SJCRH30 (cell line): ENCODE measurements at regions not wholly inside any gene's neighbourhood (a gene's known extent, or its start where the extent isn't known, plus 50 kb on each side); places are given as distances from the start of the nearest gene placed in this dataset.
"Not testable (repeated sequence)": the region's sequence is repeated elsewhere in the genome, so short reads cannot be mapped to it uniquely, and the experiment has no call there.

Source experiments
- DNase-seq, 2 experiments: peaks; one replicate each; pipeline ENCODE4 v3.0.0-alpha.2; 2015 to 2020
- H3K27ac ChIP-seq: fragments of 250-450 bp; sonication (Bioruptor Pico); 2 replicates; pipeline ENCODE4 v1.5.1; 2020; ENCODE audit warnings: mild to moderate bottlenecking, moderate library complexity
- H3K27me3 ChIP-seq: fragments of 250-450 bp; sonication (Bioruptor Pico); 2 replicates; pipeline ENCODE4 v1.5.1; 2020; ENCODE audit warnings: mild to moderate bottlenecking, moderate library complexity
- H3K36me3 ChIP-seq: fragments of 250-450 bp; sonication (Bioruptor Pico); 2 replicates; pipeline ENCODE4 v1.5.1; 2020; ENCODE audit warnings: mild to moderate bottlenecking, moderate library complexity
- H3K4me1 ChIP-seq: fragments of 250-450 bp; sonication (Bioruptor Pico); 2 replicates; pipeline ENCODE4 v1.5.1; 2020; ENCODE audit warnings: mild to moderate bottlenecking, moderate library complexity
- H3K4me3 ChIP-seq: fragments of 250-450 bp; sonication (Bioruptor Pico); 2 replicates; pipeline ENCODE4 v1.5.1; 2020; ENCODE audit warnings: mild to moderate bottlenecking, moderate library complexity
- H3K9me3 ChIP-seq: fragments of 250-450 bp; sonication (Bioruptor Pico); replicated peaks from 2 replicates; pipeline ENCODE4 v1.5.1; 2020; ENCODE audit warnings: mild to moderate bottlenecking, moderate library complexity

DNA sequence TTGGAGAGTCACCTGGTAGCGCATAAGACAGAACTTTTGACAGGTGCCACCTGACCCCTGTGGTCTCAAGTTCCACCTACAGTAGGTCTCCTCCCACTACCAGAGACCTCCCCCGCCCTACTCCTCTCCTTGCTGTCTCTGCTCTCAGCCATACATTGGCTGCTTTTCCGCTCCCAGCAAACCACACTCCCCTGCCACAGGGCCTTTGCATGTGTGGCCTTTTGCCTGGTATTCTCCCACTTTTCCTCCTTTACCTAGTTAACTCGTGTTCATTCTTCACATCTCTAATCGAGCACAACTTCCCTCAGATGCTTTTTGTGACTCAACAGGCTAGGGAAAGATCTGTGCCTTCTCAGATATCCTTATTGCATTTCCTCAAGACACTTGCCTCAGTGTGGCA, 218.3 kb upstream of the EEF2KMT start:
- Histone ChIP-seq H3K27me3 (no peaks in the 10 kb centered on the region), H3K4me1 (no peaks in the 10 kb centered on the region), H3K27ac (no peak overlapping the region), H3K4me3 (no peak overlapping the region), H3K9me3 (no peaks in the 10 kb centered on the region), H3K36me3 (no peaks in the 10 kb centered on the region)
- DNase-seq: no peak

DNA sequence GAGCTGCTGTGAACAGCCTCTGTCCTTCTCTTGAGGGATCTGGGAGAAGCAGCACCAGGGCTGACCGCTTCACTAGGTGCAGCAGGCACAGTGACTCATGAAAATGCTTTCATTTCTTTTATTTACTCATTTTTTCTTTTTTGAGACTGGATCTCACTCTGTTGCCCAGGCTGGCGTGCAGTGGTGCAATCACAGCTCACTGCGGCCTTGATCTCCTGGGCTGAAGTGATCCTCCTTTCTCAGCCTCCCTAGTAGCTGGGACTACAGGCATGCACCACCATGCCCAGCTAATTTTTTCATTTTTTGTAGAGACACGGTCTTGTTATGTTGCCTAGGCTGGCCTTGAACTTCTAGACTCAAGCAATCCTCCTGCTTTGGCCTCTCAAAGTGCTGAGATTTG, 216.8 kb upstream of the EEF2KMT start:
- Histone ChIP-seq H3K27me3 (no peaks in the 10 kb centered on the region), H3K4me3 (no peak overlapping the region), H3K36me3 (no peaks in the 10 kb centered on the region), H3K9me3 (no peaks in the 10 kb centered on the region), H3K27ac (no peak overlapping the region), H3K4me1 (no peaks in the 10 kb centered on the region)
- DNase-seq: no peak

DNA sequence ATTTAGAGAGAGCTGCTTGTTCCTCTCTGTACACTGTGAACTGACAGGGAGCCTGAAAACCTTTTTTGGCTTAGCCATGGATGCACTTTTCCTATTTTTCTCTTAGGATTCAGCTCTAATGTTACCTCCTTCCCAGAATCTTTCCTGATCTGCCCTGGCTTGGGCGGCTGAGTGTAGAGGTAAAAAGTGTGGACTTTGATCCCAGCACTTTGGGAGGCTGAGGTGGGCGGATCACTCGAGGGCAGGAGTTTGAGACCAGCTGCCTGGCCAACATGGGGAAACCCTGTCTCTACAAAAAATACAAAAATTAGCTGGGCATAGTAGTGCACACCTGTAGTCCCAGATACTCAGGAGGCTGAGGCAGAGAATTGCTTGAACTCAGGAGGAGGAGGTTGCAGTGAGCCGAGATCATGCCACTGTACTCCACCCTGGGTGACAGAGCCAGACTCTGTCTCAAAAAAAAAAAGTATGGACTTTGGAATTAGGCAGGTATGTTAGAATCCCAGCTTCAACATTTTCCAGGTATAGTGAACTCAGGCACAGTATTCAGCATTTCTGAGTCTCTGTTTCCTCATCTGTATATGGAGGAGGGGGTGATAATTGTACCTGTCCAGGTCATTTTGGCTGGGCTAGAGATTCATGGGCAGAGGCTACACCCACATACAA, 212.5 kb upstream of the EEF2KMT start:
- H3K27ac ChIP-seq: no peak overlapping the region
- DNase-seq: no peak
- no peak overlapping the region for H3K4me3 ChIP-seq
- H3K9me3 ChIP-seq: no peaks in the 10 kb centered on the region
- H3K4me1 ChIP-seq: no peaks in the 10 kb centered on the region
- no peaks in the 10 kb centered on the region for H3K36me3 ChIP-seq
- no peaks in the 10 kb centered on the region for H3K27me3 ChIP-seq

DNA sequence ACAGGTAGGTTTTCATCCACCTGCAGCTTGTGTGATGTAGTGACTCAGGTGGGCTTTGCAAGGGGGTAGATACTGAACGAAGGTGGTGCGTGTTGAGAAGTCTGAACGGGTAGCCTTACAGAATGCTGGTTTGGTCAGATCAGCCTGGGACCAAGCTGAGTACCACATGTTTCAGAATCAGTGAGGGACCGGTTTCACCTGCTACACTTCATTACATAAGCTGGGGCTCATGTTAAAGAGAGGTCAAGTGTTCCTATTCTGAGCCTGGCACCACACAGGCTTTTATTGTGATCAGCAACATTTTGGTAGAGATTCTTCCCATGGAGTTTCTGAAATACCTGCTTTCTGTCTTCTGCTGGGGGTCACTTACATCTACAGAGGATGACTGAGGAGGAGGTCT, 207.4 kb upstream of the EEF2KMT start:
- no peak for DNase-seq
- H3K9me3 ChIP-seq: no peaks in the 10 kb centered on the region

DNA sequence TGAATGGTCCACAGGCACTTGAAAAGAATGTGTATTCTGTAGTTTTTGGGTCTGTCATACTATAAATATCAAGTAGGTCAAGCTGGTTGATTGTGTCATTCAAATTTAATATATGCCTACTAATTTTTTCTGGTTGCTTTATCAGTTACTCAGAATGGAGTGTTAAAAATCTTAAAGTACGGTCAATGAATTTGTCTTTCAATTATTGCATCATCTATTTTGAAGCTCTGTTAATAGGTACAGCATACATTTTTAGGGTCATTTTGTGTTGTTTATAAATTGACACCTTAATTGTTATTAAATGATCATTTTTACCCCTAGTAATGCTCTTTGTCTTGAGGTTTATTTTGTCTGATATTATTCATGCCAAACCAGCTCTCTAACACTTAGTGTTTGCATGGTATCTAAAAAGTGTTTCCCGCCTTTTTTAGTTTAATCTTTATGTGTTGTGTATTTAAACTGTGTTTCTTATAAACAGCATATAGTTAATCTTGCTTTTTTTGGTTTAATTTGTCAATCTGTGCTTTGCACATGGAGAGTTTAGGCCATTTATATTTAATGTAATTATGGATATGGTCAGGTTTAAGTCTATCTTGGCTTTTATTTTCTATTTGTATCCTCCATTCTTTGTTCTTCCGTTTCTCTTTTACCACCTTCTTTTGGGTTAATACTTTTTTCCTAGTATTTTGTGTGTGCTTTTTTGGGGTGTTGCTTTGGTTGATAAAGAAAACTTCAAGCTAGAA, 204.9 kb upstream of the EEF2KMT start:
- no peaks in the 10 kb centered on the region for H3K36me3 ChIP-seq
- no peaks in the 10 kb centered on the region for H3K9me3 ChIP-seq
- DNase-seq: no peak
- H3K4me3 ChIP-seq: no peak overlapping the region
- H3K27me3 ChIP-seq: no peaks in the 10 kb centered on the region
- H3K27ac ChIP-seq: no peak overlapping the region
- no peaks in the 10 kb centered on the region for H3K4me1 ChIP-seq

More for the DNA sequence above, 207.4 kb upstream of the EEF2KMT start:
- H3K36me3 ChIP-seq: no peaks in the 10 kb centered on the region
- H3K4me1 ChIP-seq: no peaks in the 10 kb centered on the region
- no peak overlapping the region for H3K27ac ChIP-seq
- H3K4me3 ChIP-seq: no peak overlapping the region
- no peaks in the 10 kb centered on the region for H3K27me3 ChIP-seq

DNA sequence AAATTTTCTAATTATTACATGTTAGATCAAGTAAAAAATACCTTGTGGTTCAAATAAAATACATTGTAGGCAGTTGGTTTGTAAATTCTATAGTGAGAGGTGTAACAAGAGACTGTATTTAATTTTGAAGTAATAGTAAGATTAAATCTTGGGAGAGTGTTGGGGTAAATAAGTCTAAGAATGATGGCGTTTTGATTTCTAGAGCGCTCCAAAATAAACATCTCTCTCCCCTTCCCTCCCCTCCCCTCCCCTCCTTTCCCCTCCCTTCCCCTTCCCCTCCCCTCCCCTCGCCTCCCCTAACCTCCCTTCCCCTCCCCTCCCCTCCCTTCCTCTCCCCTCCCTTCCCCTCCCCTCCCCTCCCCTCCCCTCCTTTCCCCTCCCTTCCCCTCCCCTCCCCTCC, 200.6 kb upstream of the EEF2KMT start:
- Histone ChIP-seq H3K4me1 (no peaks in the 10 kb centered on the region), H3K27me3 (no peaks in the 10 kb centered on the region), H3K9me3 (no peaks in the 10 kb centered on the region), H3K27ac (no peak overlapping the region), H3K4me3 (no peak overlapping the region), H3K36me3 (no peaks in the 10 kb centered on the region)
- DNase-seq: no peak

DNA sequence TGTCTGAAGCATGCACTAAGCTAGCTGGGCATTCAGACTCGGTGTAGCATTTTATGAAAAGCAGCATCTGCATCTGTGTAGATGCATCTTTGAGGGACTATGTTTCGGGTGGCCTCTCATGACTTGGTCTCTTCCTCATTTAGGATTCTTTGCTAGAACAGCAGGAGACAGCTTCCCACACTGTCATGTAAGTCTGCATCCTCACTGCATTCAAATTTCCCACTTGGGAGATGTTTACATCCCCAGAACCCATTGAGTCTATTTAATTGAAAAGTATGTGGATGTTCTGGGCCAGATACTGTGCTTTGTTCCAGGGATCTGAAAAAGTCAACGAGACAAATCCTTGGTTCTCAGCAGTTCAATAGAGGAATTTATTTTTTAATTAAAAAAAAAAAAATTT, 198.6 kb upstream of the EEF2KMT start:
- H3K4me1 ChIP-seq: no peaks in the 10 kb centered on the region
- no peak overlapping the region for H3K4me3 ChIP-seq
- H3K27me3 ChIP-seq: no peaks in the 10 kb centered on the region
- no peaks in the 10 kb centered on the region for H3K36me3 ChIP-seq
- no peak overlapping the region for H3K27ac ChIP-seq
- no peak for DNase-seq
- H3K9me3 ChIP-seq: no peaks in the 10 kb centered on the region

DNA sequence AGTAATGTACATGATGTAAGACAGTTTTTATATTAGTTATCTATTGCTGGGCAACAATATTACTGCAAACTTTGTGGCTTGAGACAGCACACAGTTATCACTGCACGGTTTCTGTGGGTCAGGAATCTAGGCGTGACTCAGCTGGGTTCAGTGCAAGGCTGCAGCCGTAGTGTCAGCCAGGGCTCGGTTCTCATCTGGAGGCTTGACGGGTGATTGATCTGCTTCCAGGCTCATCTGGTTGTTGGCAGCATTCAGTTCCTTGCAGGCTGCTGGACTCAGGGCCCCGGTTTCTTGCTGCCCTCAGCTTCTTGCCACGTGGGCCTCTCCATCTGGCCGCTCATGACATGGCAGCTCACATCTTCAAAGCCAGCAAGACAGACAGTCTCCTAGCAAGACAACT, 197.7 kb upstream of the EEF2KMT start:
- not testable (repeated sequence) for H3K36me3 ChIP-seq, H3K27ac ChIP-seq, H3K9me3 ChIP-seq, H3K4me3 ChIP-seq, H3K4me1 ChIP-seq, DNase-seq, H3K27me3 ChIP-seq

DNA sequence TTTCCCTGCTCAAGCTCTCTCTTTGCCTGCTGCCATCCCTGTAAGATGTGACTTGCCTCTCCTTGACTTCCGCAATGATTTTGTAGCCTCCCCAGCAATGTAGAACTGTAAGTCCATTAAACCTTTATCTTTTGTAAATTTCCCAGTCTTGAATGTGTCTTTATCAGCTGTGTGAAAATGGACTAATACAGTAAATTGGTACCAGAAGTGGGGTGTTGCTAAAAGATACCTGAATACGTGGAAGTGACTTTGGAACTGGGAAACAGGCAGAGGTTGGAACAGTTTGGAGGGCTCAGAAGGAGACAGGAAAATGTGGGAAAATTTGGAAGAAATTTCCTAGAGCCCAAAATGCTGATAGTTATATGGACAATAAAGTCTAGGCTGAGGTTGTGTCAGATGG, 184.6 kb upstream of the EEF2KMT start:
- not testable (repeated sequence) for DNase-seq

DNA sequence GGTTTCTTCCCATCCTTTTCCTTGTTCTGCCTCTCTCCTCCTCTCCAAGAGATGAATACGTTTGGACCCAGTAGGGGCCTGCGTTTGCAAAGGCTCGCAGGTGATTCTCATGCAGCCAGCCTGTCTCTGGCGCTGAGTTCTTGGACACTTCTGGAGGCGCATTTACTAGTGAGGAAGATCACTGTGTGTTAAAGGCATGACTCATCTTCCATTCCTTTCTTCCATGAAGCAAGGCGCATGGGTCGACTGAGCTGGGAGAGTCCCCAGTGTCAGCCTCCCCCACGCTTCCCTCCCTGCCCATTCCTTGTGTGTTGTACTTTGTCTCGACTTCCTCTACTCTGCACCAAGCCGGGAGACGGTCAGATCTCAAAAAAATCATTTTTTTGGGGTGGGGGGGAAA, 159.9 kb upstream of the EEF2KMT start:
- H3K27me3 ChIP-seq: no peaks in the 10 kb centered on the region
- H3K9me3 ChIP-seq: no peaks in the 10 kb centered on the region
- no peaks in the 10 kb centered on the region for H3K4me1 ChIP-seq
- no peaks in the 10 kb centered on the region for H3K36me3 ChIP-seq
- DNase-seq: no peak
- no peak overlapping the region for H3K27ac ChIP-seq
- H3K4me3 ChIP-seq: no peak overlapping the region

More for the DNA sequence above, 184.6 kb upstream of the EEF2KMT start:
- H3K4me3 ChIP-seq, H3K27ac ChIP-seq, H3K27me3 ChIP-seq, H3K4me1 ChIP-seq, H3K36me3 ChIP-seq, H3K9me3 ChIP-seq: not testable (repeated sequence)

DNA sequence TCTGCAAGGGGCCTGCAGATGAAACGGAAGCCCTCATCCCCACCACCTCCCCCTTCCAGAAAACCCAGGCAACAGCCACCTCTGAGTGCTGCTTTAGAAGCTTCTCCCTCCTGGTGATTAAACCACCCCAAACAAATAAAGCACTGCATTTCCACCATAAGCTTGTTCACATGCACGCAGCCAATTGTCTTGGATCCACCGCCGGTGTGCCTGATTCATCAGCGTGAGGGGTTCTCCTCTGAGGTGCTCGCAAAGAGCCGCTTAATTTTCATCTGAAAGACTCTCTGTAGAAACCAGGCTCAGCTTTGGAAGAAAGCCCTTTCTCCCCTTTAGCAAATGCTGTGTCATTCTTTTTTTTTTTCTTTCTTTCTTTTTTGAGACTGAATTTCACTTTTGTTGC, 155.2 kb upstream of the EEF2KMT start:
- H3K4me3 ChIP-seq: no peak overlapping the region
- no peaks in the 10 kb centered on the region for H3K27me3 ChIP-seq
- DNase-seq: no peak

DNA sequence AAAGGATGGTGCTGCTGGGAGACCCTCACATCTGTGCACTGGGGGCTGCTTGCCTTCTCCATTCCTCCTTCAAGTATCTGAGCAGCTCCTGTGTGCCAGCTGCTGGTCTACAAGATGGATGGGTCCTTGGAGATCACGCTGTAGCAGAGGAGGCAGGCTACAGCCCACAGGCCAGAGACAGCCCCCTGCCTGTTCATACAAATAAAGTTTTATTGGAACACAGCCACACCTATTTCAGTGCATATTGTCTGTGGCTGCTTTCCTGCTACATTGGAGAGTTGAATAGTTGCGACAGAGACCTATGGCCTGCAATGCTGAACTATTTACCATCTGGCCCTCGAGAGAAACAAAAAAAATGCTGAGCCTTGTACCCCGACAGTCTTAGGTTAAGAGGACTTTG, 149.8 kb upstream of the EEF2KMT start:
- H3K27ac ChIP-seq, H3K4me3 ChIP-seq, H3K36me3 ChIP-seq, H3K27me3 ChIP-seq, H3K9me3 ChIP-seq, H3K4me1 ChIP-seq, DNase-seq: not testable (repeated sequence)

More for the DNA sequence above, 155.2 kb upstream of the EEF2KMT start:
- H3K36me3 ChIP-seq: no peaks in the 10 kb centered on the region
- H3K27ac ChIP-seq: no peak overlapping the region
- H3K4me1 ChIP-seq: no peaks in the 10 kb centered on the region
- H3K9me3 ChIP-seq: no peaks in the 10 kb centered on the region

DNA sequence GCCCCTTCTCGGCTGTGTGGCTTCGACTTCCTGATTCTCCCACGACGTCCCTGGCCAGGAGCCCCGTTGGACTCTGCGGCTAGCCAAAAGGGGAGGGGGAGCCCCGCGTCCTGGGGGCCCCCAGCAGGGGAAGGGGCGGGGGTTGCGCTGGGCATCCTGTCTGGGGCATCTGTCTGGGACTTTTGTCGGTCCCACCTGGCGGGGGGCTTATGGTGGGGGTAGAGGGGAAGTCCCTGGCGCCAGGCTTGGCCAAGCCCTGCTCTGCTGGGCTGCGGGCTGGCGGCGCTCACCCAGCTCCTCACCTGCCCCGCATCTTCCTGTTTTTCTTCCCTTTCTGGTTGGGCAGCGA, 142.7 kb upstream of the EEF2KMT start:
- H3K36me3 ChIP-seq, H3K4me1 ChIP-seq, H3K9me3 ChIP-seq, H3K4me3 ChIP-seq, DNase-seq, H3K27ac ChIP-seq, H3K27me3 ChIP-seq: not testable (repeated sequence)

DNA sequence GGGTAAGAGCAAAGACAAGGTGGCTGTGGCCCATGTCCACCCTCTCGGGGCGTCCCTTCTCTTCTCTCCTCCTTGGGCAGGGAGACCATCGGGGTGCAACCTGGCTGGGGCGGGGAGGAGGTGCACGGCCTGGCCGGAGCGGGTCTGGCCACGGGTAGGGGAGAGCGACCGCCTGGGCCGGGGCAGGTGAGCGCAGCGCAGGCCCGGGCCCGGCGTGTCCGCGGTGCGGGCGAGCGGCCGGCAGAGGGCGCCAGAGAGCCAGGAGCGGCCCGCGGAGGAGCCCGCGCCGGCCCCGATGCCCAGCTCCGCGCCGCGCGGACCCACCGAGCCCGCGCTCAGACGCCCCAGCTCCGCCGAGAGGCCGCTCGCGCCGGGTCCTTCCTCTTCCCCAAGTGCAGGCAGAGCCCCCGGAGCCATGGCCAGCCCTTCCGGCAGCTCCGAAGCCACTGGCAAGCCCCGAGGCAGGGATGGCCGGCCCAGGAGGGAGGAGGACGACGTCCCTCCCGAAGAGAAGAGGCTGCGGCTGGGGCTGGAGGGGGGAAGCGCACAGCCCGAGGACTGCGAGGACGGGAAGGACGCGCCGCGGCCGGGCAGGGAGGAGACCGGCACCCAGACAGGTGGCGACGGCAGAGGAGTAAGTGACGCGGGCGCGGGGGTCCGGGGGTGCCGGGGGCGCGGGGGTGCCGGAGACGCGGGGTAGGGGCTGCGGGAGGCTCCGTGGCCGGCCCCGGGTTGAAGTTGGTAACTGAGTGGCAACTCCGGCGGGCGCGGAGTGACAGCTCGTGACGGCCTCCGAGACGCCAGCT, 142.1 kb upstream of the EEF2KMT start:
- not testable (repeated sequence) for H3K4me3 ChIP-seq, H3K4me1 ChIP-seq, H3K9me3 ChIP-seq, H3K36me3 ChIP-seq, H3K27me3 ChIP-seq, H3K27ac ChIP-seq
- DNase-seq: peak in 1 of 2 experiments; percentile 21

DNA sequence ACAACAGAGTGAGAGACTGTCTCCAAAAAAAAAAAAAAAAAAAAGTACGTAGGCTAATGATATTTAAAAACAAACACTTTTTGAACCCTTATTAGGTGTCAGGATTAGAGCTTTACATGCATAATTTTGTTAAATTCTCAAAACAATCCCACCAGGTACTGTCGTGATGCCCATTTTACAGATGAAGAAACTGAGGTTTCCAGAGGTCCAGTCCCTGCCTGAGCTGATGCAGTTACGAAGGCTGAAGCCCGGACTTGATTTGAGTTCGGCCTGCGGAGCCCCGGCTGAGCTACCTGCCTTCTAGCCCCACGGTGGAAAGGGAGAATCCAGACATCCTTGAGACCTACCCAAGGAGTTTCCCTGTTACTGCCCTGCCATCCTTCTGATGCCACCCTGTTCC, 137.5 kb upstream of the EEF2KMT start:
- Histone ChIP-seq H3K27ac (no peak overlapping the region), H3K4me3 (no peak overlapping the region), H3K36me3 (no peaks in the 10 kb centered on the region), H3K4me1 (no peaks in the 10 kb centered on the region), H3K9me3 (no peaks in the 10 kb centered on the region), H3K27me3 (no peaks in the 10 kb centered on the region)
- DNase-seq: no peak
